Fibroblast of lung (primary cell): ENCODE measurements at regions not wholly inside any gene's neighbourhood (a gene's known extent, or its start where the extent isn't known, plus 50 kb on each side); places are given as distances from the start of the nearest gene placed in this dataset.
"Not testable (repeated sequence)": the region's sequence is repeated elsewhere in the genome, so short reads cannot be mapped to it uniquely, and the experiment has no call there.

Source experiments
- DNase-seq, 2 donors: peaks; one replicate each; pipeline versions ENCODE4 v3.0.0 to v3.0.0-alpha.2; 2010; ENCODE audit warnings: low read depth in 2 of 2
- H2AFZ ChIP-seq: 2 replicates; pipeline ENCODE4 v1.5.1; 2012; ENCODE audit warnings: low read length, control low read depth, inconsistent platforms
- H3K27ac ChIP-seq: 2 replicates; pipeline ENCODE4 v1.5.1; 2011; ENCODE audit warnings: low read length, control low read depth; ENCODE audit not compliant: insufficient read depth
- H3K27me3 ChIP-seq: 2 replicates; pipeline ENCODE4 v1.5.1; 2011; ENCODE audit warnings: mild to moderate bottlenecking, low read length; ENCODE audit not compliant: control insufficient read depth, insufficient read depth
- H3K36me3 ChIP-seq: 2 replicates; pipeline ENCODE4 v1.5.1; 2011; ENCODE audit warnings: low read length; ENCODE audit not compliant: control insufficient read depth, insufficient read depth
- H3K4me1 ChIP-seq: 2 replicates; pipeline ENCODE4 v1.5.1; 2011; ENCODE audit warnings: low read length; ENCODE audit not compliant: control insufficient read depth, insufficient read depth; ENCODE audit errors: extremely low read depth
- H3K4me2 ChIP-seq: 2 replicates; pipeline ENCODE4 v1.5.1; 2011; ENCODE audit warnings: low read length, control low read depth; ENCODE audit not compliant: insufficient read depth; ENCODE audit errors: extremely low read depth
- H3K4me3 ChIP-seq, 4 experiments: fragments of 200-600 bp in 1 of 4; sonication (generic) in 1 of 4; replicated peaks in 1 of 4; 2 replicates each; pipeline ENCODE4 v1.5.1; 2011 to 2016; ENCODE audit warnings: low read length in 4 of 4, low read depth in 3 of 4, mild to moderate bottlenecking in 3 of 4, control low read depth in 2 of 4, inconsistent platforms in 1 of 4, mixed read lengths in 1 of 4; ENCODE audit not compliant: insufficient read depth in 1 of 4; ENCODE audit errors: control extremely low read depth in 1 of 4
- H3K79me2 ChIP-seq: 2 replicates; pipeline ENCODE4 v1.5.1; 2012; ENCODE audit warnings: mild to moderate bottlenecking, low read length, inconsistent platforms; ENCODE audit not compliant: control insufficient read depth, insufficient read depth
- H3K9ac ChIP-seq: 2 replicates; pipeline ENCODE4 v1.5.1; 2011; ENCODE audit warnings: mild to moderate bottlenecking, low read length, control low read depth; ENCODE audit not compliant: insufficient read depth
- H3K9me3 ChIP-seq: 2 replicates; pipeline ENCODE4 v1.5.1; 2012; ENCODE audit warnings: low read depth, low read length; ENCODE audit not compliant: control insufficient read depth, insufficient read depth
- H4K20me1 ChIP-seq: 2 replicates; pipeline ENCODE4 v1.5.1; 2011; ENCODE audit warnings: low read length; ENCODE audit not compliant: control insufficient read depth, insufficient read depth; ENCODE audit errors: extremely low read depth

GRCh38 chr11:3537254-3537653 lies 104.5 kb downstream of the ART5 start:
- H3K4me3 ChIP-seq, H3K4me1 ChIP-seq, H3K9me3 ChIP-seq, H3K36me3 ChIP-seq, H3K4me2 ChIP-seq, H3K27ac ChIP-seq, H4K20me1 ChIP-seq, H3K9ac ChIP-seq, H3K27me3 ChIP-seq, DNase-seq, H2AFZ ChIP-seq, H3K79me2 ChIP-seq: not testable (repeated sequence)

- not testable (repeated sequence) for H3K4me1 ChIP-seq, H3K9me3 ChIP-seq, H4K20me1 ChIP-seq, H3K36me3 ChIP-seq, H3K79me2 ChIP-seq, DNase-seq, H3K4me2 ChIP-seq, H3K27ac ChIP-seq, H3K27me3 ChIP-seq, H2AFZ ChIP-seq, H3K4me3 ChIP-seq, H3K9ac ChIP-seq
Observed at GRCh38 chr11:3532958-3533357, 108.8 kb downstream of the ART5 start.

- not testable (repeated sequence) for H3K4me3 ChIP-seq, H3K36me3 ChIP-seq, H3K9me3 ChIP-seq, H3K27me3 ChIP-seq, H4K20me1 ChIP-seq, H3K4me2 ChIP-seq, H3K79me2 ChIP-seq, H2AFZ ChIP-seq, H3K27ac ChIP-seq, H3K9ac ChIP-seq, H3K4me1 ChIP-seq, DNase-seq
Observed at GRCh38 chr11:3531280-3531679, 110.5 kb downstream of the ART5 start.

GRCh38 chr11:3523567-3523966 lies 118.2 kb downstream of the ART5 start:
- not testable (repeated sequence) for H3K36me3 ChIP-seq, H3K27me3 ChIP-seq, H3K4me2 ChIP-seq, H3K9ac ChIP-seq, H3K27ac ChIP-seq, DNase-seq, H3K4me1 ChIP-seq, H2AFZ ChIP-seq, H3K79me2 ChIP-seq, H3K9me3 ChIP-seq, H3K4me3 ChIP-seq, H4K20me1 ChIP-seq

- not testable (repeated sequence) for H3K4me3 ChIP-seq, H3K4me1 ChIP-seq, H3K9ac ChIP-seq, DNase-seq, H3K4me2 ChIP-seq, H3K36me3 ChIP-seq, H4K20me1 ChIP-seq, H3K79me2 ChIP-seq, H3K9me3 ChIP-seq, H3K27me3 ChIP-seq, H2AFZ ChIP-seq, H3K27ac ChIP-seq
Observed at GRCh38 chr11:3520905-3521304, 120.9 kb downstream of the ART5 start.

GRCh38 chr11:3519841-3520240 lies 122.0 kb downstream of the ART5 start:
- H3K4me2 ChIP-seq, H2AFZ ChIP-seq, H3K4me1 ChIP-seq, H3K27ac ChIP-seq, DNase-seq, H3K36me3 ChIP-seq, H3K79me2 ChIP-seq, H3K9me3 ChIP-seq, H3K4me3 ChIP-seq, H4K20me1 ChIP-seq, H3K27me3 ChIP-seq, H3K9ac ChIP-seq: not testable (repeated sequence)

- not testable (repeated sequence) for H4K20me1 ChIP-seq, H3K79me2 ChIP-seq, H3K27ac ChIP-seq, H2AFZ ChIP-seq, H3K36me3 ChIP-seq, DNase-seq, H3K9me3 ChIP-seq, H3K4me2 ChIP-seq, H3K4me3 ChIP-seq, H3K4me1 ChIP-seq, H3K9ac ChIP-seq, H3K27me3 ChIP-seq
Observed at GRCh38 chr11:3516934-3517567, 124.7 kb downstream of the ART5 start.
